Activated naive CD4-positive, alpha-beta T cell treated with anti-CD3 and anti-CD28 coated beads, Interleukin-2, amount 10 ng/mL, durations not matched to agents 7 days and 5 days (primary cell): ENCODE measurements at regions not wholly inside any gene's neighbourhood (a gene's known extent, or its start where the extent isn't known, plus 50 kb on each side); places are given as distances from the start of the nearest gene placed in this dataset.

Experiments used
- CTCF ChIA-PET: fragments of 350-600 bp; sonication (Branson Sonifier 250); formaldehyde crosslinking; loops from one replicate; lab custom pipeline; 2021; ENCODE audit warnings: antibody characterized with exemption; lab: Charles Lee
- DNase-seq: peaks from one replicate; pipeline ENCODE4 v3.0.0-alpha.2; 2020
- H3K27ac Mint-ChIP-seq: one replicate; pipeline ENCODE4 v1.8.0; 2021; ENCODE audit warnings: mild to moderate bottlenecking, moderate library complexity, mixed read lengths
- H3K27me3 Mint-ChIP-seq: one replicate; pipeline ENCODE4 v1.8.0; 2021; ENCODE audit warnings: mild to moderate bottlenecking, mixed read lengths
- H3K36me3 Mint-ChIP-seq: one replicate; pipeline ENCODE4 v1.8.0; 2021; ENCODE audit warnings: mixed read lengths
- H3K4me1 Mint-ChIP-seq: one replicate; pipeline ENCODE4 v1.8.0; 2021; ENCODE audit warnings: mixed read lengths
- H3K4me3 Mint-ChIP-seq: one replicate; pipeline ENCODE4 v1.8.0; 2021; ENCODE audit warnings: mild to moderate bottlenecking, moderate library complexity, mixed read lengths
- H3K9me3 Mint-ChIP-seq: one replicate; pipeline ENCODE4 v1.8.0; 2021; ENCODE audit warnings: mixed read lengths

DNA sequence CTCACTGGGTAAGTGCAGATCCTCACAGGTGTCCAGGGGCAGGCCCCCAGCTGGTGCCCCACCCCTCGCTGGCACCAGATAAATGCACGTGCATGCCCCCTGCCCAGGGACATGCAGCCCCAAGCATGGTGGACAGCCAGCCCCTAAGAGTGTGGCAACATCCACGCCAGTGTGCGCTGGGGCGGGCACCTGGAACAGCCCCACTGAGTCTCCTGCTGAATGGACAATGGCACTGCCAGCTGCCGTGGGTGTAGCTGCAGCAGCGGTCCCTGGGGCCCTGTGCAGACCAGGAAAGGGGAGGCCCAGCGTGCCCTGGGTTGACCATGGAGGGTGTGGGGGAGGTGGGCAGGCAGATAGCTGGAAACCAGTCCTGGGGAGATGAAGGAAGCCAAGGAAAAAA lies 538.7 kb upstream of the SGCG start:
- Mint-ChIP-seq H3K4me3 (no peak overlapping the region), H3K36me3 (no peaks in the 10 kb centered on the region), H3K27me3 (no peaks in the 10 kb centered on the region), H3K4me1 (no peaks in the 10 kb centered on the region), H3K27ac (no peak overlapping the region), H3K9me3 (peaks cover 3% of the 10 kb centered on the region)
- no peak for DNase-seq
- CTCF ChIA-PET = no interaction called here

DNA sequence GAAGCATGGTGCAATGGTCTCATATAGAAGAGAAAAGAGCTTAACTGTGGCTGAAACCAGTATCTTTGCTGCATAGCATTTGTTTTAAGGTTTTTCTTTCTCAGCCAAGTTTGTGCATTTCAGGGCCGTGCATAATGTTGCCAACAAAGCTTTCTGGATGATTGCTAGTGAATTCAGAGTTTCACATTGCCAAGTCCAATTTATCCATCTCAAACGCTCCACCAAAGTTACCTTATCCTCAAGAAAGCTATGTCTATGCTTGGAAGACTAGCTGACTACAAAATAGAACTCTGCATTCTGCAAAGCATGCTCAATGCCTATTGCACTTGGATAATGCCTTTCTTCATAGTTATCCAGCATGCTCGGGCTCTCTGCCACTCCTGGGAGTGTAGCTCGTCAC lies 535.8 kb upstream of the SGCG start:
- CTCF ChIA-PET = no interaction called here
- no peaks in the 10 kb centered on the region for H3K36me3 Mint-ChIP-seq

DNA sequence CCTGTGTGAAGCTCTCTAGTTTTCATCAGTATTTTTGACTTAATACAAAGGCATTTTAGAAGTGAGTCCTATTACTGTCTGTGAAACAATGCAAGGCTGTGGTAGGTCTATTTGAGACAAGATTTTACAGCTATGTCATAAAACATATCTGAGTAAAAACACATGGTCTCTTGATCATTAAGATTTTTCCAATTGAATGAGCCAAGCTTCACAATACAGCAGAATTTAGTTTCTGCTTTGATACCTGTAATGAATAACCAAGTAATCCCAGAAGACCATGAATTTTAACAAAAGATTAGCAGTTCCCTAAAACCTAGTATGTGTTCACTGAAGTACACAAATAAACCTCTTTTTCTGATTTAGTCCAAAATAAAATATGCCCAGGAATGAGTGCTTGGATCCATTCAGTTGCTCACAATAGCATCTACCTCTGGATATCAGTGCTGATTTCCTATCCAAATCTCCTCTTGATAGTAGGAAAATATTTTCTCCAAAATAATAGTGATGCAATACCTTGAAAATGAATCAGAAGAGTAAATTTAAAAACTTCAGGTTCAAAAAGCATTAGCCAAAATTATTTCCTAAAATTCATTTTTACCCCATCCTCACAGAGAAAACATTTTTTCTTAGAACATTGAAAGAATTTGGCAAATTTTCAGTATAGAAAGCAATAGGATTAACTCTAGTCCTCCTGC lies 533.5 kb upstream of the SGCG start:
- CTCF ChIA-PET = no interaction called here
- Mint-ChIP-seq H3K4me1 (no peaks in the 10 kb centered on the region), H3K4me3 (no peak overlapping the region), H3K27ac (no peak overlapping the region), H3K36me3 (no peaks in the 10 kb centered on the region), H3K9me3 (no peaks in the 10 kb centered on the region), H3K27me3 (no peaks in the 10 kb centered on the region)
- no peak for DNase-seq

More for the DNA sequence above, 535.8 kb upstream of the SGCG start:
- peaks cover 3% of the 10 kb centered on the region for H3K9me3 Mint-ChIP-seq
- H3K27me3 Mint-ChIP-seq = no peaks in the 10 kb centered on the region
- no peaks in the 10 kb centered on the region for H3K4me1 Mint-ChIP-seq
- H3K4me3 Mint-ChIP-seq = no peak overlapping the region
- DNase-seq = no peak
- H3K27ac Mint-ChIP-seq = no peak overlapping the region

GRCh38 chr13:22648320-22648801 lies 532.4 kb upstream of the SGCG start:
- no peaks in the 10 kb centered on the region for H3K9me3 Mint-ChIP-seq
- no peak overlapping the region for H3K27ac Mint-ChIP-seq
- H3K4me3 Mint-ChIP-seq = no peak overlapping the region
- H3K27me3 Mint-ChIP-seq = no peaks in the 10 kb centered on the region
- DNase-seq = no peak
- H3K36me3 Mint-ChIP-seq = no peaks in the 10 kb centered on the region
- CTCF ChIA-PET = no interaction called here
- H3K4me1 Mint-ChIP-seq = no peaks in the 10 kb centered on the region

- Mint-ChIP-seq H3K36me3 (no peaks in the 10 kb centered on the region), H3K9me3 (no peaks in the 10 kb centered on the region), H3K4me3 (no peak overlapping the region), H3K27me3 (no peaks in the 10 kb centered on the region), H3K27ac (no peak overlapping the region), H3K4me1 (no peaks in the 10 kb centered on the region)
- CTCF ChIA-PET = no interaction called here
- no peak for DNase-seq
These were observed 528.0 kb upstream of the SGCG start for GRCh38 chr13:22652796-22653195.

- Mint-ChIP-seq H3K4me1 (no peaks in the 10 kb centered on the region), H3K36me3 (no peaks in the 10 kb centered on the region), H3K27me3 (no peaks in the 10 kb centered on the region), H3K27ac (no peak overlapping the region), H3K9me3 (no peaks in the 10 kb centered on the region), H3K4me3 (no peak overlapping the region)
- no peak for DNase-seq
- CTCF ChIA-PET = no interaction called here
These were observed 526.9 kb upstream of the SGCG start for GRCh38 chr13:22653866-22654265.

DNA sequence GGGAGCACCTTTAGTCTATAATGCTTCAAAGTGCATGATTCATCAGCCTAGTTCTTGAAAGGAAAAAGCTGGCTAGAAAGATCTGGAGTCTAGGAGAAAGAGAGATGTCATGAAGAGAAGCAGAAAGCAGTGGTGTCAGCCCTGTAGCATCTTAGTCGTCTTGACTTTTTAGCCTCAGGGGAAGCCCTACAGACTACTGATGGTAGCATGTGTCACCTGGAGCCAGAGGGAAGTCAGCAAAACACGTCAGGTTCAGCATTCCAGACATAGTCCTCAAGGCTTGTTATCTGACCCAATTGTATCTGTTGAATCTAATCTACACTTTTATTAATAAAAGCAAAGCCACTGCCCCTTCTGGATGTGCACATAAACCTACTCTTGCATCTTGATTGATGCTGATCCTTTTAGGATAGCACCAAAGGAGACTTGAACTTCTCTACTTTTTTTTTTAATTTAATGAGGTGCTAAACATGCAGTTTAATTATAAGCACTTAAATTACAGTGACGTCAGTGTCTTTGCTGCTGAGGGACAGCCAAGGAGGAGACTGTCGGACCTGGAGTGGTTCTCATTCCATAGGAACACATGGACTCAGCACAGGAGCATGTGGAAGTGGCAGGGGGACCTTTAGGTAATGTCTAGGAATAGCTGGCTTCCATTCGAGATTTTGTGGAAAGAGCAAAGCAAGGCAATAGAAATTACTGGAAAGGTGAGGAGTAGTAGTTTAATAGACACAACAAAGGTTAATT lies 525.5 kb upstream of the SGCG start:
- no peak for DNase-seq
- Mint-ChIP-seq H3K27ac (no peak overlapping the region), H3K4me1 (no peaks in the 10 kb centered on the region), H3K4me3 (no peak overlapping the region), H3K9me3 (no peaks in the 10 kb centered on the region), H3K27me3 (no peaks in the 10 kb centered on the region), H3K36me3 (no peaks in the 10 kb centered on the region)
- CTCF ChIA-PET = no interaction called here

GRCh38 chr13:22662771-22663170 lies 518.0 kb upstream of the SGCG start:
- Mint-ChIP-seq H3K27ac (no peak overlapping the region), H3K4me3 (no peak overlapping the region), H3K36me3 (no peaks in the 10 kb centered on the region), H3K4me1 (no peaks in the 10 kb centered on the region), H3K27me3 (no peaks in the 10 kb centered on the region), H3K9me3 (no peaks in the 10 kb centered on the region)
- DNase-seq = no peak
- CTCF ChIA-PET = no interaction called here

GRCh38 chr13:22665506-22665905 lies 515.3 kb upstream of the SGCG start:
- Mint-ChIP-seq H3K27me3 (no peaks in the 10 kb centered on the region), H3K4me3 (no peak overlapping the region), H3K36me3 (no peaks in the 10 kb centered on the region), H3K27ac (no peak overlapping the region), H3K9me3 (peaks cover 3% of the 10 kb centered on the region), H3K4me1 (no peaks in the 10 kb centered on the region)
- no peak for DNase-seq
- CTCF ChIA-PET = no interaction called here

GRCh38 chr13:22690756-22691155 lies 490.0 kb upstream of the SGCG start:
- H3K27me3 Mint-ChIP-seq = no peaks in the 10 kb centered on the region
- no peak for DNase-seq
- H3K9me3 Mint-ChIP-seq = peaks cover 4% of the 10 kb centered on the region
- no peaks in the 10 kb centered on the region for H3K36me3 Mint-ChIP-seq
- no peaks in the 10 kb centered on the region for H3K4me1 Mint-ChIP-seq
- CTCF ChIA-PET = no interaction called here
- H3K4me3 Mint-ChIP-seq = no peak overlapping the region
- H3K27ac Mint-ChIP-seq = no peak overlapping the region

- H3K4me3 Mint-ChIP-seq = no peak overlapping the region
- no peaks in the 10 kb centered on the region for H3K36me3 Mint-ChIP-seq
These were observed 487.1 kb upstream of the SGCG start for GRCh38 chr13:22693691-22694090.

GRCh38 chr13:22696433-22696832 lies 484.3 kb upstream of the SGCG start:
- Mint-ChIP-seq H3K27ac (no peak overlapping the region), H3K27me3 (no peaks in the 10 kb centered on the region), H3K36me3 (no peaks in the 10 kb centered on the region), H3K4me3 (no peak overlapping the region), H3K4me1 (no peaks in the 10 kb centered on the region), H3K9me3 (peaks cover 7% of the 10 kb centered on the region)
- CTCF ChIA-PET = no interaction called here
- no peak for DNase-seq

More at GRCh38 chr13:22693691-22694090, 487.1 kb upstream of the SGCG start:
- CTCF ChIA-PET = no interaction called here
- DNase-seq = no peak
- H3K9me3 Mint-ChIP-seq = peaks cover 7% of the 10 kb centered on the region
- H3K27ac Mint-ChIP-seq = no peak overlapping the region
- H3K27me3 Mint-ChIP-seq = no peaks in the 10 kb centered on the region
- no peaks in the 10 kb centered on the region for H3K4me1 Mint-ChIP-seq

- no peaks in the 10 kb centered on the region for H3K4me1 Mint-ChIP-seq
- no peak for DNase-seq
- CTCF ChIA-PET = no interaction called here
- no peak overlapping the region for H3K27ac Mint-ChIP-seq
- H3K27me3 Mint-ChIP-seq = no peaks in the 10 kb centered on the region
- H3K4me3 Mint-ChIP-seq = no peak overlapping the region
- H3K9me3 Mint-ChIP-seq = peaks cover 7% of the 10 kb centered on the region
- no peaks in the 10 kb centered on the region for H3K36me3 Mint-ChIP-seq
These were observed 482.3 kb upstream of the SGCG start for GRCh38 chr13:22698467-22698866.

- Mint-ChIP-seq H3K4me1 (no peaks in the 10 kb centered on the region), H3K36me3 (no peaks in the 10 kb centered on the region), H3K9me3 (peaks cover 3% of the 10 kb centered on the region), H3K27me3 (no peaks in the 10 kb centered on the region), H3K4me3 (no peak overlapping the region), H3K27ac (no peak overlapping the region)
- CTCF ChIA-PET = no interaction called here
- no peak for DNase-seq
These were observed 480.4 kb upstream of the SGCG start for GRCh38 chr13:22700246-22700887.
